ENCODE measurements at regions not wholly inside any gene's neighbourhood (a gene's known extent, or its start where the extent isn't known, plus 50 kb on each side); places are given as distances from the start of the nearest gene placed in this dataset.

- no peak for DNase-seq (ENCODE audit: extremely low read depth, low read depth)
Observed at GRCh38 chr6:98485593-98485992, 348.8 kb upstream of the POU3F2 start.

DNA sequence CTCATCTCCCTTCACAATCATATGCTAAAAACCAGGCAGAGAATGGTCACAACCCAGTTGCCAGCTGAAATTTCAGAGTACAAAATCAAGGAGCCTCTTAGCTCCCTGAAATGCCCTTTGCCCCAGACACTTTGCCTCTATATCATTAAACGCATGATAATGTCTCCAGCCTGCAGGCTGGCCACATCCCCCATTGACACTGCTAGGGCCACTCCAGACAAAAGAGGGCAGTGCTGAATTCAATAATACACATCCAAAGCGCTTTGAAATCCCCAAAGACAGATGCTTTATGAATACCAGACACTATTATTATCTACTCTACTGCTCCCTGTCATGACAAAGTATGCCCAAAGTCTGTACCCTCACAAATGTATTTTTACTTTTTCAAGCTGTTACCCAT lies 348.3 kb upstream of the POU3F2 start:
- TF ChIP-seq CTCF (IDR thresholded peaks at IDR 0.05; ENCODE audit: low read depth, low read length, missing control alignments), result no peak
- no peak overlapping the region for H3K4me3 ChIP-seq (replicated peaks; ENCODE audit: low read depth, low read length)
- no peak for DNase-seq (ENCODE audit: extremely low read depth, low read depth)

More at GRCh38 chr6:98485593-98485992, 348.8 kb upstream of the POU3F2 start:
- TF ChIP-seq CTCF (IDR thresholded peaks at IDR 0.05; ENCODE audit: low read depth, low read length, missing control alignments), result no peak
- H3K4me3 ChIP-seq (replicated peaks; ENCODE audit: low read depth, low read length), result no peak overlapping the region

DNA sequence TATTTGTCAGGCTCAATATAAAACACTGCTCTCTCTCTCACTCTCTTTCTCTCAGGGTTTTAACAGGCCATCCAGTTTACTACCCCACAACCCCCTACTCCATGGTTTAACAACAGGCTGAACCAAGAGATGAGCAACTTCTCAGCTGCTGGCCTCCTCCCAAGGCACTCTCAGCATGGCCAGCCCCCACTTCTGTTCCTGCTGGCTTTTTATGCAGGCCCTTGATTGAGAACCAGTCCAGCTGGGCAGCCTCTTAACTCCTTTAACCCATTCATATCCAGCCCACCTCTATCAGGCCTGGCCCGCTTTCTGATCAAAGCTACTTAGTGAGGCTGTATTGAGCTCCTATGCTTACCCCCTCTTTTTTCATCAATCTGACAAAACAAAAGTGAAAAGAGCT lies 346.8 kb upstream of the POU3F2 start:
- no peak for TF ChIP-seq CTCF (IDR thresholded peaks at IDR 0.05; ENCODE audit: low read depth, low read length, missing control alignments)
- no peak overlapping the region for H3K4me3 ChIP-seq (replicated peaks; ENCODE audit: low read depth, low read length)
- DNase-seq (ENCODE audit: extremely low read depth, low read depth), result no peak

DNA sequence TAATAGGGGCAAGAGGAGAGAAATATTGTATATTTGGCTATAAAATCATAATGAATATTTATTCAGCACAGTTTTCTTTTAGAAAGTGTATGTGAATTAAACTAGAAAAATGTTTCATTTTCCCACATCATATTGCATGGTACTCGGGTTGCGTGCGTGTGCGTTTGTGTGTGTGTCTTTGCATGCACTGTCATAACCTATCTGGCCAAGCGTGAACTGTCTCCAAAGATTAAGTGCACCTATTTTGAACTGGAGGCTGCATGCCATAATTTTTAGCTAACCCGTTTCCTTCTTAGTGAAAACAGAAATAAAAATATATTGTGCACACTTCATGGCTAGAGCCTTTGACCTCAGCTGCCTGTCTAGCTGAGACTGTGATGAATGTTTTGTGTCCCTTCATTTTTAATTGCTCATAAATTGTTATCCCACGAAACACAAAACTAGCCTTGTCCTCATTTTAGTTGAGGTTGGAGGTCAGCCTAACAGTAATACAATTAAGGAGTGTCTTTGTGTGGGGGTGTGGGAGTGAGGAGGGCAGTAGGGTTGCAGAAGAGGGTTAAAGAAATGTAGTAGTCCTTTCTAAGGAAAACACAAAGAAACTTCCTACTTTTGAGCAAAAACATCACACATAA lies 336.1 kb upstream of the POU3F2 start:
- DNase-seq (ENCODE audit: extremely low read depth, low read depth), result no peak
- no peak for TF ChIP-seq CTCF (IDR thresholded peaks at IDR 0.05; ENCODE audit: low read depth, low read length, missing control alignments)
- no peak overlapping the region for H3K4me3 ChIP-seq (replicated peaks; ENCODE audit: low read depth, low read length)

DNA sequence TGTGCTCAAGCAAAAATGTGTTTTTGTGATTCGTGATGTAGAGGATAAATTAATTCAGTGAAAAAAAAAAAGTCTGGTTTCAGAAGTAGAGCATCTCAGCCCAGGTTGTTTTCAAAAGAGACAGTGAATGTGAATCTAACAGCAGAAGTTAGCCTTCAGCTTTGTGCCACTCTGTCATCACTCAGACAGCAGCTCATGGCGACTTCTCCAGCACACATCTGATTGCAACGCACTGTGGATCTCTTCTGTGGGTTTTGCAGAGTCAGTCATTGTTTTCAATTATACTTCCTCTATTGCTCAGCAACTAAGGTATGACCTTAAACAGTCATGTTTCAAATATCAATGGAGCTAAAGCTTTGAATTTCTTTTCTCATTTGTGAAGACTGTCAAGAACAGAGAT lies 335.5 kb upstream of the POU3F2 start:
- H3K4me3 ChIP-seq (replicated peaks; ENCODE audit: low read depth, low read length), result no peak overlapping the region
- no peak for TF ChIP-seq CTCF (IDR thresholded peaks at IDR 0.05; ENCODE audit: low read depth, low read length, missing control alignments)
- DNase-seq (ENCODE audit: extremely low read depth, low read depth), result no peak

GRCh38 chr6:98514073-98514720 lies 320.2 kb upstream of the POU3F2 start:
- TF ChIP-seq CTCF (IDR thresholded peaks at IDR 0.05; ENCODE audit: low read depth, low read length, missing control alignments), result no peak
- no peak overlapping the region for H3K4me3 ChIP-seq (replicated peaks; ENCODE audit: low read depth, low read length)
- no peak for DNase-seq (ENCODE audit: extremely low read depth, low read depth)
